Activated B cell treated with CpG ODN at 0.5 μM for 24 hours (primary cell): ENCODE measurements at regions not wholly inside any gene's neighbourhood (a gene's known extent, or its start where the extent isn't known, plus 50 kb on each side); places are given as distances from the start of the nearest gene placed in this dataset.
"Not testable (repeated sequence)": the region's sequence is repeated elsewhere in the genome, so short reads cannot be mapped to it uniquely, and the experiment has no call there.

Source experiments
- ATAC-seq: fragments of 200-7000 bp; cut with Tn5 transposase; one replicate; pipeline ENCODE4 v1.10.0; 2021; ENCODE audit warnings: low read depth, mild to moderate bottlenecking, moderate library complexity
- CTCF ChIA-PET: fragments of 350-600 bp; sonication (Branson Sonifier 250); formaldehyde crosslinking; loops from one replicate; lab custom pipeline; 2021; ENCODE audit warnings: antibody characterized with exemption; lab: Charles Lee
- POLR2A ChIA-PET: fragments of 350-600 bp; sonication (Branson Sonifier 250); formaldehyde crosslinking; loops from one replicate; lab custom pipeline; 2021; ENCODE audit warnings: antibody characterized with exemption; lab: Charles Lee
- DNase-seq: peaks from one replicate; pipeline ENCODE4 v3.0.0; 2022
- H3K27ac Mint-ChIP-seq: one replicate; pipeline ENCODE4 v1.8.0; 2020; ENCODE audit warnings: mixed read lengths
- H3K27me3 Mint-ChIP-seq: one replicate; pipeline ENCODE4 v1.8.0; 2021; ENCODE audit warnings: mixed read lengths
- H3K36me3 Mint-ChIP-seq: one replicate; pipeline ENCODE4 v1.8.0; 2021; ENCODE audit warnings: low read depth, mixed read lengths
- H3K4me1 Mint-ChIP-seq: one replicate; pipeline ENCODE4 v1.8.0; 2021; ENCODE audit warnings: mixed read lengths
- H3K4me3 Mint-ChIP-seq: one replicate; pipeline ENCODE4 v1.8.0; 2020; ENCODE audit warnings: mild to moderate bottlenecking, mixed read lengths
- H3K9me3 Mint-ChIP-seq: one replicate; pipeline ENCODE4 v1.8.0; 2020; ENCODE audit warnings: mixed read lengths
- CTCF ChIP-seq: fragments of 200-600 bp; IDR thresholded peaks from one replicate; pipeline ENCODE4 v1.8.0; 2022; ENCODE audit warnings: antibody characterized with exemption, mild to moderate bottlenecking
- intact Hi-C: fragments of 100-400 bp; cut with micrococcal nuclease; formaldehyde crosslinking; loops from one replicate; pipeline ENCODE4 v1.15.1; 2024

GRCh38 chr9:75358846-75359245 is 270.5 kb downstream of the OSTF1 start:
- no peak overlapping the region for H3K4me3 Mint-ChIP-seq
- no peak for TF ChIP-seq CTCF
- ChIA-PET CTCF (no interaction called here), POLR2A (no interaction called here)
- H3K36me3 Mint-ChIP-seq = no peaks in the 10 kb centered on the region
- H3K9me3 Mint-ChIP-seq = peaks cover 12% of the 10 kb centered on the region
- H3K4me1 Mint-ChIP-seq = no peaks in the 10 kb centered on the region
- ATAC-seq (no peak), DNase-seq (no peak)
- intact Hi-C loops = no loop called here
- no peaks in the 10 kb centered on the region for H3K27me3 Mint-ChIP-seq
- H3K27ac Mint-ChIP-seq = no peak overlapping the region

GRCh38 chr9:75359638-75360037 is 271.3 kb downstream of the OSTF1 start:
- no peak for TF ChIP-seq CTCF
- Mint-ChIP-seq H3K4me1 (no peaks in the 10 kb centered on the region), H3K9me3 (peaks cover 18% of the 10 kb centered on the region), H3K27me3 (no peaks in the 10 kb centered on the region), H3K4me3 (no peak overlapping the region), H3K36me3 (no peaks in the 10 kb centered on the region), H3K27ac (no peak overlapping the region)
- POLR2A ChIA-PET = no interaction called here
- no peak for DNase-seq
- CTCF ChIA-PET = no interaction called here
- intact Hi-C loops = no loop called here
- ATAC-seq = no peak

GRCh38 chr9:75360252-75360651 is 271.9 kb downstream of the OSTF1 start:
- intact Hi-C loops = no loop called here
- no peaks in the 10 kb centered on the region for H3K4me1 Mint-ChIP-seq
- no peak overlapping the region for H3K27ac Mint-ChIP-seq

GRCh38 chr9:75362446-75362845 is 274.1 kb downstream of the OSTF1 start:
- H3K27ac Mint-ChIP-seq, DNase-seq, H3K4me3 Mint-ChIP-seq, H3K27me3 Mint-ChIP-seq, ATAC-seq, H3K4me1 Mint-ChIP-seq, POLR2A ChIA-PET, CTCF ChIA-PET, H3K36me3 Mint-ChIP-seq, intact Hi-C loops: not testable (repeated sequence)
- H3K9me3 Mint-ChIP-seq = peaks cover 18% of the 10 kb centered on the region

More at GRCh38 chr9:75360252-75360651, 271.9 kb downstream of the OSTF1 start:
- ATAC-seq (no peak), DNase-seq (no peak)
- Mint-ChIP-seq H3K9me3 (peaks cover 18% of the 10 kb centered on the region), H3K36me3 (no peaks in the 10 kb centered on the region), H3K27me3 (no peaks in the 10 kb centered on the region), H3K4me3 (no peak overlapping the region)
- no peak for TF ChIP-seq CTCF
- ChIA-PET CTCF (no interaction called here), POLR2A (no interaction called here)

GRCh38 chr9:75365196-75365595 is 276.9 kb downstream of the OSTF1 start:
- intact Hi-C loops = no loop called here
- ChIA-PET POLR2A (no interaction called here), CTCF (no interaction called here)
- H3K4me1 Mint-ChIP-seq = no peaks in the 10 kb centered on the region
- H3K27ac Mint-ChIP-seq = no peak overlapping the region
- no peak for TF ChIP-seq CTCF
- no peaks in the 10 kb centered on the region for H3K27me3 Mint-ChIP-seq
- ATAC-seq = no peak
- peaks cover 18% of the 10 kb centered on the region for H3K9me3 Mint-ChIP-seq
- no peak for DNase-seq
- no peaks in the 10 kb centered on the region for H3K36me3 Mint-ChIP-seq
- H3K4me3 Mint-ChIP-seq = no peak overlapping the region

- ATAC-seq = no peak
These were observed 281.7 kb downstream of the OSTF1 start for GRCh38 chr9:75369989-75370388.

More at GRCh38 chr9:75369989-75370388, 281.7 kb downstream of the OSTF1 start:
- intact Hi-C loops = no loop called here
- no peak for DNase-seq
- Mint-ChIP-seq H3K4me1 (no peaks in the 10 kb centered on the region), H3K27me3 (no peaks in the 10 kb centered on the region), H3K9me3 (no peaks in the 10 kb centered on the region), H3K4me3 (no peak overlapping the region), H3K27ac (no peak overlapping the region), H3K36me3 (no peaks in the 10 kb centered on the region)
- TF ChIP-seq CTCF = no peak
- ChIA-PET POLR2A (interaction anchor here (0.5 kb wide), 1 partner anchor 9 kb away, joined by 6 read pairs; no protein-coding TSS in a partner anchor), CTCF (no interaction called here)
